K562 (cell line): ENCODE measurements at regions not wholly inside any gene's neighbourhood (a gene's known extent, or its start where the extent isn't known, plus 50 kb on each side); places are given as distances from the start of the nearest gene placed in this dataset.

Source experiments
- ATAC-seq: fragments of 200-7000 bp; cut with Tn5 transposase; 3 replicates; pipeline ENCODE4 v1.9.1; 2020; ENCODE audit warnings: moderate library complexity
- BruUV-seq: library from RNA; stranded (reverse); fragments of 400-500 nt; replicated peaks from 2 replicates; lab custom pipeline; 2021; lab: Mats Ljungman, UMichigan
- CTCF ChIA-PET: fragments of 300-600 bp; formaldehyde crosslinking; extraction: SDS; loops from one replicate; lab custom pipeline; 2021; ENCODE audit warnings: low intra/inter-chr PET ratio; lab: Yijun Ruan, JAX
- POLR2A ChIA-PET: fragments of 300-600, 350-650 bp; sonication (Branson Sonifier 250); formaldehyde crosslinking; extraction: SDS; loops from one replicate; lab custom pipeline; 2021; ENCODE audit warnings: antibody characterized with exemption, inconsistent platforms; lab: Yijun Ruan, JAX
- DNase-seq, 4 experiments: peaks; one replicate each; pipeline versions ENCODE4 v3.0.0 to v3.0.0-alpha.2; 2011 to 2018; ENCODE audit warnings: low spot score in 3 of 4, mixed read lengths in 3 of 4; ENCODE audit errors: extremely low read depth in 1 of 4
- FAIRE-seq: peaks from 2 replicates; lab custom pipeline; 2011; peaks lifted over from hg19 to GRCh38; lab: Jason Lieb, UNC
- H2AFZ ChIP-seq: 2 replicates; pipeline ENCODE4 v1.6.0; 2011; ENCODE audit warnings: low read depth, low read length, control low read depth, inconsistent platforms
- H3K27ac ChIP-seq: fragments of 200-600 bp; 3 replicates; pipeline ENCODE4 v1.8.0; 2011; ENCODE audit warnings: low read depth, mild to moderate bottlenecking, control low read depth, inconsistent platforms, low read length, moderate library complexity, mixed read lengths; ENCODE audit errors: extremely low read depth
- H3K27me3 ChIP-seq, 2 experiments: fragments of 300-600 bp in 1 of 2; 2 replicates in 1 of 2; 3 replicates in 1 of 2; pipeline versions ENCODE4 v1.6.0 to v1.8.0; 2011; ENCODE audit warnings: inconsistent platforms in 2 of 2, low read length in 2 of 2, mild to moderate bottlenecking in 1 of 2, mixed read lengths in 1 of 2, moderate library complexity in 1 of 2; ENCODE audit not compliant: control insufficient read depth in 2 of 2, insufficient read depth in 2 of 2
- H3K36me3 ChIP-seq: fragments of 300-600 bp; 3 replicates; pipeline ENCODE4 v1.8.0; 2011; ENCODE audit warnings: mild to moderate bottlenecking, low read length, inconsistent platforms; ENCODE audit not compliant: control insufficient read depth, insufficient read depth
- H3K4me1 ChIP-seq, 2 experiments: fragments of 200-600 bp in 1 of 2; replicated peaks in 1 of 2; 2 replicates in 1 of 2; 3 replicates in 1 of 2; pipeline versions ENCODE4 v1.5.1 to v1.8.0; 2011; ENCODE audit warnings: inconsistent platforms in 2 of 2, low read length in 2 of 2, mild to moderate bottlenecking in 1 of 2, mixed read lengths in 1 of 2, moderate library complexity in 1 of 2; ENCODE audit not compliant: control insufficient read depth in 2 of 2, insufficient read depth in 2 of 2
- H3K4me2 ChIP-seq: 2 replicates; pipeline ENCODE4 v1.6.1; 2011; ENCODE audit warnings: low read length, control low read depth, inconsistent platforms, mixed read lengths; ENCODE audit not compliant: insufficient read depth
- H3K4me3 ChIP-seq: fragments of 200-600 bp; sonication (generic), shearing (Covaris generic); 2 replicates; pipeline ENCODE4 v1.5.1; 2016; ENCODE audit warnings: control low read depth, inconsistent platforms
- H3K79me2 ChIP-seq: fragments of 200-600 bp; 3 replicates; pipeline ENCODE4 v1.8.0; 2011; ENCODE audit warnings: low read length, inconsistent platforms; ENCODE audit not compliant: control insufficient read depth, insufficient read depth
- H3K9ac ChIP-seq, 2 experiments: 2 replicates each; pipeline versions ENCODE4 v1.6.0 to v1.6.1; 2011; ENCODE audit warnings: low read depth in 2 of 2, low read length in 2 of 2, control low read depth in 1 of 2, inconsistent platforms in 1 of 2, mild to moderate bottlenecking in 1 of 2, mixed read lengths in 1 of 2; ENCODE audit not compliant: insufficient read depth in 1 of 2
- H3K9me1 ChIP-seq: one replicate; pipeline ENCODE4 v1.6.0; 2011; ENCODE audit warnings: inconsistent platforms, mild to moderate bottlenecking, low read length, moderate library complexity; ENCODE audit not compliant: control insufficient read depth, insufficient read depth
- H3K9me3 ChIP-seq: replicated peaks from 2 replicates; pipeline ENCODE4 v1.5.1; 2011; ENCODE audit warnings: low read depth, low read length, inconsistent platforms; ENCODE audit not compliant: control insufficient read depth, insufficient read depth
- H4K20me1 ChIP-seq: replicated peaks from 2 replicates; pipeline ENCODE4 v1.6.1; 2011; ENCODE audit warnings: low read length, inconsistent platforms, mixed read lengths; ENCODE audit not compliant: control insufficient read depth, insufficient read depth
- ARID4B ChIP-seq: sonication (generic); formaldehyde crosslinking; IDR thresholded peaks from 2 replicates; pipeline ENCODE4 v1.8.0; 2022; ENCODE audit warnings: mild to moderate bottlenecking, missing genetic modification reagents
- HIVEP1 ChIP-seq: fragments of 250-450 bp; sonication (Bioruptor Pico); IDR thresholded peaks from 2 replicates; pipeline ENCODE4 v1.4.0; 2020; ENCODE audit warnings: mild to moderate bottlenecking
- RAD21 ChIP-seq, 2 experiments: fragments of 250-450 bp in 1 of 2; fragments of 450-650 bp in 1 of 2; sonication (Bioruptor Pico) in 1 of 2; formaldehyde crosslinking in 1 of 2; IDR thresholded peaks in 1 of 2; conservative IDR thresholded peaks in 1 of 2; 2 replicates each; pipeline versions ENCODE4 v1.4.0 to v1.8.0; 2020 to 2022; ENCODE audit warnings: mild to moderate bottlenecking in 2 of 2, moderate library complexity in 1 of 2
- SMAD3 ChIP-seq: fragments of 450-650 bp; formaldehyde crosslinking; conservative IDR thresholded peaks from 2 replicates; pipeline ENCODE4 v1.4.0; 2020; ENCODE audit warnings: mild to moderate bottlenecking
- WGBS: fragments of 100-300 bp; shearing (Covaris generic); methylation state at CpG from one replicate; pipeline ENCODE4 v1.1.6; 2016; ENCODE audit warnings: low coverage, mixed read lengths; ENCODE audit not compliant: insufficient coverage; ENCODE audit errors: missing lambda C conversion rate; 5-methylcytosine and 5-hydroxymethylcytosine counted together
- in situ Hi-C: fragments of 300-500 bp; cut with MboI; formaldehyde crosslinking; loops from 4 replicates; pipeline ENCODE4 v1.15.0; 2018; ENCODE audit warnings: inconsistent platforms, mixed read lengths
- intact Hi-C: fragments of 100-400 bp; cut with micrococcal nuclease; formaldehyde crosslinking; loops from 2 replicates; pipeline ENCODE4 v1.14.2; 2022

GRCh38 chr6:11467364-11467763 is 70.2 kb upstream of the TMEM170B start:
- Histone ChIP-seq H3K36me3 (no peaks in the 10 kb centered on the region), H3K9ac (no peak overlapping the region), H3K9me3 (no peaks in the 10 kb centered on the region), H3K9me1 (no peaks in the 10 kb centered on the region), H3K4me2 (no peak overlapping the region), H3K4me1 (no peaks in the 10 kb centered on the region), H3K27me3 (peaks cover 3 to 4% of the 10 kb centered on the region in 2 experiments; a peak in 3 of 5 replicates), H3K27ac (no peak overlapping the region), H3K79me2 (no peaks in the 10 kb centered on the region), H4K20me1 (no peaks in the 10 kb centered on the region), H3K4me3 (no peak overlapping the region), H2AFZ (no peak overlapping the region)
- no peak for ATAC-seq
- no peak for TF ChIP-seq SMAD3
- intact Hi-C loops, result no loop called here
- DNase-seq, result no peak
- CTCF ChIA-PET, result no interaction called here
- BruUV-seq, result no TSS peak
- in situ Hi-C loops, result no loop called here
- POLR2A ChIA-PET, result no interaction called here
- FAIRE-seq, result no peak

GRCh38 chr6:11463398-11463780 is 74.2 kb upstream of the TMEM170B start:
- FAIRE-seq (no peak), DNase-seq (no peak), ATAC-seq (no peak)
- Histone ChIP-seq H4K20me1 (no peaks in the 10 kb centered on the region; the same call in 1 of the 2 replicates), H3K9me3 (no peaks in the 10 kb centered on the region), H3K4me1 (no peaks in the 10 kb centered on the region; a peak in 1 of 5 replicates), H3K79me2 (no peaks in the 10 kb centered on the region), H3K4me3 (no peak overlapping the region), H3K27ac (no peak overlapping the region), H3K36me3 (no peaks in the 10 kb centered on the region), H2AFZ (no peak overlapping the region), H3K9ac (no peak overlapping the region), H3K4me2 (no peak overlapping the region), H3K27me3 (no peaks in the 10 kb centered on the region; a peak in 1 of 5 replicates), H3K9me1 (no peaks in the 10 kb centered on the region)
- POLR2A ChIA-PET, result no interaction called here
- CTCF ChIA-PET, result no interaction called here
- BruUV-seq, result no TSS peak
- in situ Hi-C loops (no loop called here), intact Hi-C loops (no loop called here)
- WGBS, result 0% methylated on average over 4 of the region's 4 CpGs
- TF ChIP-seq HIVEP1 (CRISPR knock-in tag) (no peak), ARID4B (CRISPR knock-in tag) (no peak), RAD21 (CRISPR knock-in tag; conservative IDR thresholded peaks at IDR 0.05 in 1 of 2, IDR thresholded peaks at IDR 0.05 in 1 of 2) (no peak)
